OCI-LY1 (cell line): ENCODE measurements at regions not wholly inside any gene's neighbourhood (a gene's known extent, or its start where the extent isn't known, plus 50 kb on each side); places are given as distances from the start of the nearest gene placed in this dataset.

Experiments used
- H2AFZ ChIP-seq: fragments of 200-600 bp; sonication (generic), shearing (Covaris generic); 2 replicates; pipeline ENCODE4 v1.6.0; 2014; ENCODE audit warnings: antibody characterized with exemption, mild to moderate bottlenecking, low read length
- H3F3A ChIP-seq: fragments of 200-600 bp; sonication (generic), shearing (Covaris generic); 2 replicates; pipeline ENCODE4 v1.6.0; 2014; ENCODE audit warnings: mild to moderate bottlenecking, antibody characterized with exemption, low read length, moderate library complexity; ENCODE audit not compliant: insufficient read depth
- H3K27ac ChIP-seq: fragments of 200-600 bp; sonication (generic); 2 replicates; pipeline ENCODE4 v1.5.1; 2014; ENCODE audit warnings: low read length, mixed run types, mild to moderate bottlenecking, low read depth; ENCODE audit not compliant: poor library complexity, severe bottlenecking
- H3K27me3 ChIP-seq: fragments of 200-600 bp; sonication (generic); 2 replicates; pipeline ENCODE4 v1.6.0; 2014; ENCODE audit warnings: antibody characterized with exemption, mild to moderate bottlenecking, low read length, moderate library complexity; ENCODE audit not compliant: insufficient read depth
- H3K36me3 ChIP-seq: fragments of 200-600 bp; sonication (generic); 2 replicates; pipeline ENCODE4 v1.6.1; 2014; ENCODE audit warnings: mild to moderate bottlenecking, antibody characterized with exemption, low read length, moderate library complexity, mixed read lengths; ENCODE audit not compliant: insufficient read depth
- H3K4me1 ChIP-seq: fragments of 200-600 bp; sonication (generic); 2 replicates; pipeline ENCODE4 v1.5.1; 2014; ENCODE audit warnings: mild to moderate bottlenecking, low read length, moderate library complexity; ENCODE audit not compliant: insufficient read depth, severe bottlenecking
- H3K4me2 ChIP-seq: fragments of 200-600 bp; sonication (generic), shearing (Covaris generic); 2 replicates; pipeline ENCODE4 v1.6.1; 2014; ENCODE audit warnings: low read length
- H3K4me3 ChIP-seq: fragments of 200-600 bp; sonication (generic); 2 replicates; pipeline ENCODE4 v1.5.1; 2014; ENCODE audit warnings: low read length, low read depth, mild to moderate bottlenecking, mixed read lengths; ENCODE audit not compliant: poor library complexity, severe bottlenecking
- H3K79me2 ChIP-seq: fragments of 200-600 bp; shearing (Covaris generic); 2 replicates; pipeline ENCODE4 v1.6.1; 2016; ENCODE audit warnings: mixed run types, low read length, mixed read lengths; ENCODE audit not compliant: insufficient read depth
- H3K9ac ChIP-seq: fragments of 200-600 bp; sonication (generic), shearing (Covaris generic); 2 replicates; pipeline ENCODE4 v1.6.1; 2014; ENCODE audit warnings: mild to moderate bottlenecking, low read length, mixed read lengths
- H3K9me2 ChIP-seq: fragments of 200-600 bp; sonication (generic), shearing (Covaris generic); 2 replicates; pipeline ENCODE4 v1.6.1; 2014; ENCODE audit warnings: low read depth, mild to moderate bottlenecking, low read length, mixed read lengths
- H3K9me3 ChIP-seq: fragments of 200-600 bp; shearing (Covaris generic); 2 replicates; pipeline ENCODE4 v1.6.1; 2014; ENCODE audit warnings: low read length, mixed read lengths
- H4K20me1 ChIP-seq: fragments of 200-600 bp; sonication (generic), shearing (Covaris generic); 2 replicates; pipeline ENCODE4 v1.6.0; 2016; ENCODE audit warnings: mild to moderate bottlenecking, low read length; ENCODE audit not compliant: insufficient read depth
- EZH2 ChIP-seq: fragments of 200-600 bp; sonication (generic), shearing (Covaris generic); IDR thresholded peaks from 2 replicates; pipeline ENCODE4 v1.8.0; 2017; ENCODE audit warnings: borderline replicate concordance, mixed run types, mild to moderate bottlenecking, antibody characterized with exemption, low read length, moderate library complexity, mixed read lengths
- TF ChIP-seq, protein P1 (sequence below): fragments of 200-600 bp; sonication (generic), shearing (Covaris generic); IDR thresholded peaks from 2 replicates; pipeline ENCODE4 v1.5.1; 2017; ENCODE audit warnings: mild to moderate bottlenecking, antibody characterized with exemption, low read length, moderate library complexity, mixed read lengths

- no peak overlapping the region for H3K4me3 ChIP-seq
- H3K36me3 ChIP-seq: no peaks in the 10 kb centered on the region
- no peak overlapping the region for H3K27ac ChIP-seq
- no peaks in the 10 kb centered on the region for H3K79me2 ChIP-seq
- no peak overlapping the region for H3K4me2 ChIP-seq
- no peaks in the 10 kb centered on the region for H3K9me2 ChIP-seq
- H3K4me1 ChIP-seq: no peaks in the 10 kb centered on the region
- H3K9ac ChIP-seq: no peak overlapping the region
- no peaks in the 10 kb centered on the region for H3K27me3 ChIP-seq
- no peaks in the 10 kb centered on the region for H3F3A ChIP-seq
- no peaks in the 10 kb centered on the region for H4K20me1 ChIP-seq
- H3K9me3 ChIP-seq: peaks cover 3% of the 10 kb centered on the region
- no peak for TF ChIP-seq EZH2
- TF ChIP-seq, protein P1, sequence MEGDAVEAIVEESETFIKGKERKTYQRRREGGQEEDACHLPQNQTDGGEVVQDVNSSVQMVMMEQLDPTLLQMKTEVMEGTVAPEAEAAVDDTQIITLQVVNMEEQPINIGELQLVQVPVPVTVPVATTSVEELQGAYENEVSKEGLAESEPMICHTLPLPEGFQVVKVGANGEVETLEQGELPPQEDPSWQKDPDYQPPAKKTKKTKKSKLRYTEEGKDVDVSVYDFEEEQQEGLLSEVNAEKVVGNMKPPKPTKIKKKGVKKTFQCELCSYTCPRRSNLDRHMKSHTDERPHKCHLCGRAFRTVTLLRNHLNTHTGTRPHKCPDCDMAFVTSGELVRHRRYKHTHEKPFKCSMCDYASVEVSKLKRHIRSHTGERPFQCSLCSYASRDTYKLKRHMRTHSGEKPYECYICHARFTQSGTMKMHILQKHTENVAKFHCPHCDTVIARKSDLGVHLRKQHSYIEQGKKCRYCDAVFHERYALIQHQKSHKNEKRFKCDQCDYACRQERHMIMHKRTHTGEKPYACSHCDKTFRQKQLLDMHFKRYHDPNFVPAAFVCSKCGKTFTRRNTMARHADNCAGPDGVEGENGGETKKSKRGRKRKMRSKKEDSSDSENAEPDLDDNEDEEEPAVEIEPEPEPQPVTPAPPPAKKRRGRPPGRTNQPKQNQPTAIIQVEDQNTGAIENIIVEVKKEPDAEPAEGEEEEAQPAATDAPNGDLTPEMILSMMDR: no peak
- no peak overlapping the region for H2AFZ ChIP-seq
Measured at GRCh38 chr2:7752291-7752690, 835.1 kb downstream of the RNF144A start.

- no peak overlapping the region for H3K4me2 ChIP-seq
- TF ChIP-seq, protein P1: no peak
- no peak for TF ChIP-seq EZH2
- no peaks in the 10 kb centered on the region for H3K9me2 ChIP-seq
Measured at GRCh38 chr2:7753777-7754176, 836.6 kb downstream of the RNF144A start.

DNA sequence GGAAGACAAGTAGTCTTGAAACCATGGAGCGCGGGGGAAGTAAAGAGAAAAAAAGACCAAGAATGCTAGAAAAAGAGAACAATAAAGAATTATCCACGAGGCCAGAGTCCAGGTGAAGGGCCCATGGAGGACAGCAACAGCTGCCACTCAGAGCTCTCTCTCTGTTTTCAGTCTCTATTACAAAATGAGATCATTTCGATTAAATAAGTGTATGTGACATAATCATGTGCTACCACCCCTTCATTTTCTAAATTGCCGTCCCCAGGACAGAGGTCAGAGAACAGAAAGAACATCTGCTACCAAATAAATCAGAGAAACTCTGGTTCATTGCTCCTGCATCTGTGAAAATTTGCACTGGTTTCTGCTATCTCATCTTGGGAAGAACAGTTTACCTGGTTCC, 838.7 kb downstream of the RNF144A start:
- Histone ChIP-seq H3F3A (no peaks in the 10 kb centered on the region), H4K20me1 (no peaks in the 10 kb centered on the region), H3K36me3 (no peaks in the 10 kb centered on the region), H3K27me3 (no peaks in the 10 kb centered on the region), H3K4me2 (no peak overlapping the region), H3K4me1 (no peaks in the 10 kb centered on the region), H3K9ac (no peak overlapping the region), H2AFZ (no peak overlapping the region), H3K4me3 (no peak overlapping the region), H3K9me3 (peaks cover 3% of the 10 kb centered on the region), H3K27ac (no peak overlapping the region), H3K9me2 (no peaks in the 10 kb centered on the region), H3K79me2 (no peaks in the 10 kb centered on the region)
- no peak for TF ChIP-seq EZH2
- TF ChIP-seq, protein P1: no peak

More at GRCh38 chr2:7753777-7754176, 836.6 kb downstream of the RNF144A start:
- H3K4me1 ChIP-seq: no peaks in the 10 kb centered on the region
- H3K9ac ChIP-seq: no peak overlapping the region
- peaks cover 3% of the 10 kb centered on the region for H3K9me3 ChIP-seq
- no peaks in the 10 kb centered on the region for H3F3A ChIP-seq
- H3K79me2 ChIP-seq: no peaks in the 10 kb centered on the region
- no peaks in the 10 kb centered on the region for H3K36me3 ChIP-seq
- H3K27me3 ChIP-seq: no peaks in the 10 kb centered on the region
- no peak overlapping the region for H3K4me3 ChIP-seq
- H4K20me1 ChIP-seq: no peaks in the 10 kb centered on the region
- no peak overlapping the region for H3K27ac ChIP-seq
- H2AFZ ChIP-seq: no peak overlapping the region
